ENCODE measurements at regions not wholly inside any gene's neighbourhood (a gene's known extent, or its start where the extent isn't known, plus 50 kb on each side); places are given as distances from the start of the nearest gene placed in this dataset.

- CTCF ChIA-PET, result no interaction called here
Measured at GRCh38 chr14:101499513-101499912, 61.8 kb upstream of the DIO3 start.

DNA sequence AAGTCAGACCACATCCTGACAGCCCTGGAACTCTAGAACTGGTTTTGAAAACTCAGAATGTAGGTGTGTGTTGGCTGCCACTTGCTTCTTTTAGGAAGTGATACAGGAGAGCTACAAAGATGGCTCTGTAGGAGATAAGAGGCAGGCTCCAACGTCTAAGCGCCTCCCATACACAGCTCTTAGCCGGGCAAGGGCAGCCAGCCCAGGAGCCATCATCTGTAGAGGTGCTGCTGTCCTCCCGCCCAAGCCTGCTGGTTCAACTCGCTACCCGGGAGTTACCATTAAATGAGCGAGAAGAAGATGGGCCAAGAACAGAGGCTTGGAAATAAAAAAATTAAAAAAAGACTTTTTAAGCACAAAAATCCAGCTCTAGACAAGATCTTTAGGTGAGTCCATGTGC lies 61.2 kb upstream of the DIO3 start:
- no peaks in the 10 kb centered on the region for H3K4me1 Mint-ChIP-seq (ENCODE audit: low read depth)
- ATAC-seq (no peak), DNase-seq (no peak)
- no peak overlapping the region for H3K27ac Mint-ChIP-seq
- H3K9me3 Mint-ChIP-seq (ENCODE audit: insufficient read depth), result no peaks in the 10 kb centered on the region
- POLR2A ChIA-PET, result no interaction called here
- no peaks in the 10 kb centered on the region for H3K36me3 Mint-ChIP-seq (ENCODE audit: low read depth)
- CTCF ChIA-PET, result no interaction called here
- peaks cover 3% of the 10 kb centered on the region for H3K27me3 Mint-ChIP-seq (ENCODE audit: low read depth)
- H3K4me3 Mint-ChIP-seq, result no peak overlapping the region

More at GRCh38 chr14:101499513-101499912, 61.8 kb upstream of the DIO3 start:
- H3K4me1 Mint-ChIP-seq (ENCODE audit: low read depth), result no peaks in the 10 kb centered on the region
- H3K4me3 Mint-ChIP-seq, result no peak overlapping the region
- DNase-seq, result no peak
- H3K9me3 Mint-ChIP-seq (ENCODE audit: insufficient read depth), result no peaks in the 10 kb centered on the region
- POLR2A ChIA-PET, result no interaction called here
- H3K27ac Mint-ChIP-seq, result no peak overlapping the region
- H3K27me3 Mint-ChIP-seq (ENCODE audit: low read depth), result peaks cover 4% of the 10 kb centered on the region
- no peak for ATAC-seq
- no peaks in the 10 kb centered on the region for H3K36me3 Mint-ChIP-seq (ENCODE audit: low read depth)

GRCh38 chr14:101500681-101501080 lies 60.6 kb upstream of the DIO3 start:
- ChIA-PET POLR2A (no interaction called here), CTCF (no interaction called here)
- no peak for DNase-seq
- Mint-ChIP-seq H3K9me3 (ENCODE audit: insufficient read depth) (no peaks in the 10 kb centered on the region), H3K27me3 (ENCODE audit: low read depth) (no peaks in the 10 kb centered on the region), H3K36me3 (ENCODE audit: low read depth) (no peaks in the 10 kb centered on the region), H3K27ac (no peak overlapping the region), H3K4me1 (ENCODE audit: low read depth) (no peaks in the 10 kb centered on the region), H3K4me3 (no peak overlapping the region)
- ATAC-seq, result no peak

GRCh38 chr14:101501341-101501740 lies 60.0 kb upstream of the DIO3 start:
- Mint-ChIP-seq H3K4me1 (ENCODE audit: low read depth) (no peaks in the 10 kb centered on the region), H3K9me3 (ENCODE audit: insufficient read depth) (no peaks in the 10 kb centered on the region), H3K27ac (no peak overlapping the region), H3K4me3 (no peak overlapping the region), H3K36me3 (ENCODE audit: low read depth) (no peaks in the 10 kb centered on the region), H3K27me3 (ENCODE audit: low read depth) (no peaks in the 10 kb centered on the region)
- ChIA-PET POLR2A (no interaction called here), CTCF (no interaction called here)
- DNase-seq (no peak), ATAC-seq (no peak)

DNA sequence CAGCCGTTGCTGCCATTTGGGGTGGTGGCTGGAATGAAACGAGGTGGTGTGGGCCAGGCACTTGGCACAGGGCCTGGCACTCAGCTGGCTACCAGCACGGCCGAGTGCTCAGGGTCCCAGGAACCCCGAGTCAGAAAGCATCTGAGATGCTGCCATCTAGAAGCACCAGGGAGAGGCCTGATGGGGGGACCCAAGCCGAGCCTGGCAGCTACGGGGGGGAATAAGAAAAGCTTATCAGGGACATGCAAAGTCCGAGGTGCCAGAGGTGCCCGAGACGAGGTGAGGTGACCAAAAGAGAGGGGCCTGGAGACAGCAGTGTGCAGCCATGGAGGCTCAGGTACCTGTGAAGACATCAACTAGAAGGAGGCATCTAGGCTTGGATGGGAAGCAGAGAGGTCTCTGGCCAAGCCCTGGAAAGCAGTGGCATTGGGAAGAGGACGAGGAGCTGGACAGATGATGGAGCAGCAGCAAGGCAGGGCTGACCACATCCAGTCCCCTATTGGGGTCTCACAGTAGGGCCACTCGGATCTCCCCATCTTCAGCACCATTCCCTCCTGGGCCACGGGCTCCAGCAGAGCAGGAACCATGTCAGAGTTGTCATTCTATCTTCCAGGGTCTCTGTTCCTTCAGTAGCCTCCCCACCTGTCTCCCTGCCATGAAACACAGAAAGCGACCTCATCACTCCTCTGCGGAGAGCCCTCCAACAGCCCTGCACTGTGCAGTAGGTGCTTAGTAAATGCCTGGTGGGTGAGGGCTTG lies 59.3 kb upstream of the DIO3 start:
- ATAC-seq (no peak), DNase-seq (no peak)
- Mint-ChIP-seq H3K9me3 (ENCODE audit: insufficient read depth) (no peaks in the 10 kb centered on the region), H3K36me3 (ENCODE audit: low read depth) (no peaks in the 10 kb centered on the region), H3K4me1 (ENCODE audit: low read depth) (no peaks in the 10 kb centered on the region), H3K27ac (no peak overlapping the region), H3K4me3 (no peak overlapping the region), H3K27me3 (ENCODE audit: low read depth) (no peaks in the 10 kb centered on the region)
- CTCF ChIA-PET, result no interaction called here
- POLR2A ChIA-PET, result no interaction called here

DNA sequence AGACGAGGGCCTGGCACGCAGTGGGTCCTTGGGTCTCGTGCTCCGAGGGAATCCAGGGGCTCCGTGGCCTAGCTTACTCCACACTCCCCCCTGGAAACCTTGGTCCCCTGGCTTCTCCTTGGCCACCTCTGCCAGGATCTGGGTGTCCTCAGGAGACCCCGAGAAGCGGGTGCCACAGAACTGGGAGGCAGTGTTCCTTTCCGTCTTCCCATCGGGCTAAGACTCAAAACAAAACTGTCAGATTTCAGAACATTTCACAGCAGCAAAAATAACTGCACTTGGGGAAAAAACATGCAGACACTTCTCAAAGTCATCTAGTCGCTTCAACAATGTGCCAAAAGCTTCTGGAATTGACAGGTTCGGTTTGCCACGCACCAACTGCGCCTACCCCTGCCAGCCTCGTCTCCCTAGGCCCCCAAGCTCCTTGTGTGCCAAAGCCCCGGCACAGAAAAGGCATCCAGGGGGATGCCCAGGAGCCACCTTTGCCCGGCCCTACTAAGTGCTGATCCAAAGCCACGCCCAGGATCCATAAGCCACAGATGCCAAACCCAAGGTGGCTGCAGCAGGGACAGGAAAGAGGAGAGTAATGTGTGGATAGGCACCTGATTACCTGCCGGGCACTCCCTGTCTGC lies 58.4 kb upstream of the DIO3 start:
- no peak overlapping the region for H3K27ac Mint-ChIP-seq
- DNase-seq, result no peak
- no peak overlapping the region for H3K4me3 Mint-ChIP-seq
- no peaks in the 10 kb centered on the region for H3K9me3 Mint-ChIP-seq (ENCODE audit: insufficient read depth)
- POLR2A ChIA-PET, result no interaction called here
- H3K4me1 Mint-ChIP-seq (ENCODE audit: low read depth), result no peaks in the 10 kb centered on the region
- H3K36me3 Mint-ChIP-seq (ENCODE audit: low read depth), result no peaks in the 10 kb centered on the region
- no peak for ATAC-seq
- no peaks in the 10 kb centered on the region for H3K27me3 Mint-ChIP-seq (ENCODE audit: low read depth)
- CTCF ChIA-PET, result no interaction called here

DNA sequence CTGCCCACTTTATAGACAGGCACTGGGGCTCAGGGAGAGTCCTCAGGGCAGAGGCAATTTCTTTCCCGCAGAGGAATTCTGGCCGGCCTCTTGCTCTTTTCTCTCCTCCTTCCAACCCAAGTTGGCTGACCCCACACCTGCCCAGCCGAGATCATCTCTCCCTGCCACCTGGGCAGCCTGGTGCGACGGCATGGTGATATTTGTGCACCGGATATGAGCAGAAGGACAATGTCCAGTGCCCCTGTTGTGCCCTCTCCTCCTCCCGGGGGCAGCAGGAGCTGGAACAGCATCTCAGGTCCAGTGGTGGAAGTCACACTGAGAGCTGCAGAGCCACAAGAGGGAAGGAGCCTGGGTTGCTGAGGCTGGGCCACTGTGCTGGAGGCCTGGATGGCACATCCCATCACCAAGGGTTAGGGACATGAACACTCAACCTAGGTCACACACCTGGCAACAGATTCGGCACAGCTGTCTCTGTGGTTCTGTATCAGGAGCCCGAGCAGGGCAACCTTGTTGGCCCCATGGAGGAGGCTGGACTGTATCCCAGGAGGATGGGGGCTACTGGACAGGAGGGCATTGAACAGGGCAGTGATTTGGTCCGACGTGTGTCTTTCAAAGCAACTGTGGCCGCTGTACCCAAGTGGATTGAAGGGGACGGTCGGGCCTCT lies 57.7 kb upstream of the DIO3 start:
- DNase-seq (no peak), ATAC-seq (no peak)
- H3K27me3 Mint-ChIP-seq (ENCODE audit: low read depth), result no peaks in the 10 kb centered on the region
- CTCF ChIA-PET, result no interaction called here
- no peaks in the 10 kb centered on the region for H3K4me1 Mint-ChIP-seq (ENCODE audit: low read depth)
- no peaks in the 10 kb centered on the region for H3K9me3 Mint-ChIP-seq (ENCODE audit: insufficient read depth)
- POLR2A ChIA-PET, result no interaction called here
- H3K4me3 Mint-ChIP-seq, result no peak overlapping the region
- no peak overlapping the region for H3K27ac Mint-ChIP-seq
- no peaks in the 10 kb centered on the region for H3K36me3 Mint-ChIP-seq (ENCODE audit: low read depth)

- ChIA-PET POLR2A (no interaction called here), CTCF (no interaction called here)
- Mint-ChIP-seq H3K36me3 (ENCODE audit: low read depth) (no peaks in the 10 kb centered on the region), H3K4me3 (no peak overlapping the region), H3K27ac (no peak overlapping the region), H3K27me3 (ENCODE audit: low read depth) (no peaks in the 10 kb centered on the region), H3K9me3 (ENCODE audit: insufficient read depth) (no peaks in the 10 kb centered on the region), H3K4me1 (ENCODE audit: low read depth) (no peaks in the 10 kb centered on the region)
- no peak for ATAC-seq
- no peak for DNase-seq
Measured at GRCh38 chr14:101504096-101504948, 57.0 kb upstream of the DIO3 start.

DNA sequence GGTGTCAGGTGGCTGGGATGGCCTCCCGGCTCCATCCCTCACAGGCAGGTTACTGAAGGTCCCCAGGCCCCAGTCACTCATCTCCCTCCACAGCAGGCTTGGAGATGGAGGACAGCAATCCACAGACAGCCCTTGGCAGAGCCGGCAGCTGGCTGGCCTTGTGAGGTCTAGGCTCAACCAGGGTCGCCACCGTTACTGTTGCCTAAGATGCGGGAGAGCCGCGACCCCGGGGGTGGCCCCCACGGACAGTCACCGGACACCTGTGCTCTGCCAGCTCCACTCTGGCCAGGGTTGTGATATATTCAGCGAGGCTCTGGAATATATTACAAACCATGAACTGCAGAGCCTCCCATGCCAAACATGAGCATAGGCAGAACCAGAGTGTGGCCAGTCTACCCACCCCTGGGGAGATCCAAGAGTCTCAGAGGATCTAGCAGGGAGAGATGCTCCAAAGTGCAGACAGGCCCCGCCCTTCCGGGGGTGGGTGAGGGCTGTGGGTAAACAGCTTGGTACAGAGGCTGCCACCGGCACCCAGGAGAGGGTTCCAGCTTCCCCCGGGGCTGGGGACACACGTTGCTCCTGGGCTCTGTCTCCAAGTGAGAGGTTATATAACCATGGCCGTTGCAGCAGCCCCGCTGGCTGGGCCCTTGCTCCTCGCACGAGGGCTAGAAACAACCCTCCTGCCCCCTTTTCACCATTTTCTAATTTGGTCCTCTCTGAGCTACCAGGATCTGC lies 55.9 kb upstream of the DIO3 start:
- H3K27me3 Mint-ChIP-seq (ENCODE audit: low read depth), result no peaks in the 10 kb centered on the region
- no peak overlapping the region for H3K4me3 Mint-ChIP-seq
- ChIA-PET POLR2A (no interaction called here), CTCF (no interaction called here)
- ATAC-seq (no peak), DNase-seq (no peak)
- no peaks in the 10 kb centered on the region for H3K4me1 Mint-ChIP-seq (ENCODE audit: low read depth)
- no peaks in the 10 kb centered on the region for H3K36me3 Mint-ChIP-seq (ENCODE audit: low read depth)
- H3K27ac Mint-ChIP-seq, result no peak overlapping the region
- H3K9me3 Mint-ChIP-seq (ENCODE audit: insufficient read depth), result no peaks in the 10 kb centered on the region

DNA sequence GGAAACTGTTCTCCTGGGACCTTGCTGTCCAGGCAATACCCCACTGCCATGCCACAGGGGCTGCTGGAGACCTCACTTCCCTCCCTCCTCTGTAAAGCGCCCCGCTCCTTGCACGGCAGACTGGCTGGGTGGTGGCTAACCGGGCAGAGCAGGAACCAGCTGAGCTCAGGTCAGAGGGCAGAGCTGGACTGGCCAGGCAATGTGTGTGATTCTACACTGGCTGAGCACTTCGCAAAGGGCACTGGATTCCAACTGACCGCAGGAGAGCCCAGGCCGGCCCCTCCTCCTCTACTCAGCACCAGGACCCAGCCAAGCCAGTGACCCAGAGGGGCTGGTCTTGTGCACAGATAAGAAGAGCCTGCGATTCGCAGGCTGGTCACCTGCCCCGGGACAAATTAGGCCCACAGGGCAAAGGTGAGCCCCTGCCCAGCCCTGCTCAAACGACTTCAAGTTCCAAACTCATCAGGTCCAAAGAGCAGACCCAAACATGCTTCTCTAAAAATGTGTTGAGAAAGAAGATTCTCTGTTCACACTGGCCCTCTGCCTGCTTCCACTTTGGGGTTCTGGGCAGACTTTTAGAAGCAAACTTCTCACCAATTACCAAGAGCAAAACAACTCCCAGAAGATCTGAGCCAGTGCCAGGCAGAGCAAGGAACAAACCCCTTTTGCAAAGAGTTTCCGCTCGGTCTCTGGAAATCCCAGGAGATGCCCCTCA lies 54.9 kb upstream of the DIO3 start:
- ATAC-seq (no peak), DNase-seq (no peak)
- no peak overlapping the region for H3K4me3 Mint-ChIP-seq
- ChIA-PET CTCF (no interaction called here), POLR2A (no interaction called here)
- H3K9me3 Mint-ChIP-seq (ENCODE audit: insufficient read depth), result no peaks in the 10 kb centered on the region
- no peaks in the 10 kb centered on the region for H3K4me1 Mint-ChIP-seq (ENCODE audit: low read depth)
- no peaks in the 10 kb centered on the region for H3K27me3 Mint-ChIP-seq (ENCODE audit: low read depth)
- no peaks in the 10 kb centered on the region for H3K36me3 Mint-ChIP-seq (ENCODE audit: low read depth)
- H3K27ac Mint-ChIP-seq, result no peak overlapping the region

Data from activated CD8-positive, alpha-beta T cell treated with anti-CD3 and anti-CD28 coated beads, Interleukin-2, amount 10 ng/mL, durations not matched to agents 7 days and 5 days (primary cell).